Duodenal mucosa (tissue), 2 donors: ENCODE measurements at regions not wholly inside any gene's neighbourhood (a gene's known extent, or its start where the extent isn't known, plus 50 kb on each side); places are given as distances from the start of the nearest gene placed in this dataset.

Experiments used
- H3K27ac ChIP-seq: one replicate; pipeline ENCODE4 v1.7.0; 2013; ENCODE audit warnings: low read depth, low read length
- H3K27me3 ChIP-seq, 2 donors: one replicate each; pipeline ENCODE4 v1.7.0; 2013; ENCODE audit warnings: low read length in 2 of 2, control low read depth in 1 of 2; ENCODE audit not compliant: insufficient read depth in 2 of 2, control insufficient read depth in 1 of 2
- H3K36me3 ChIP-seq, 2 donors: one replicate each; pipeline ENCODE4 v1.7.0; 2013; ENCODE audit warnings: low read length in 2 of 2, control low read depth in 1 of 2; ENCODE audit not compliant: insufficient read depth in 2 of 2, control insufficient read depth in 1 of 2
- H3K4me1 ChIP-seq, 2 donors: one replicate each; pipeline ENCODE4 v1.7.0; 2013; ENCODE audit warnings: low read length in 2 of 2, control low read depth in 1 of 2; ENCODE audit not compliant: insufficient read depth in 2 of 2, control insufficient read depth in 1 of 2
- H3K4me3 ChIP-seq, 2 donors: one replicate each; pipeline ENCODE4 v1.7.0; 2013; ENCODE audit warnings: low read length in 2 of 2, low read depth in 1 of 2
- H3K9ac ChIP-seq, 2 donors: one replicate each; pipeline ENCODE4 v1.7.0; 2013; ENCODE audit warnings: low read length in 2 of 2, low read depth in 1 of 2
- H3K9me3 ChIP-seq, 2 donors: one replicate each; pipeline ENCODE4 v1.7.0; 2013; ENCODE audit warnings: low read length in 2 of 2, control low read depth in 1 of 2; ENCODE audit not compliant: control insufficient read depth in 1 of 2

- Histone ChIP-seq H3K27me3 (no peaks in the 10 kb centered on the region), H3K4me3 (no peak overlapping the region), H3K4me1 (peaks cover 0 to 6% of the 10 kb centered on the region in 2 donors), H3K27ac (no peak overlapping the region), H3K9ac (no peak overlapping the region), H3K9me3 (peaks cover 0 to 3% of the 10 kb centered on the region in 2 donors), H3K36me3 (no peaks in the 10 kb centered on the region)
Observed at GRCh38 chr2:235343156-235343774, 150.6 kb upstream of the AGAP1 start.

GRCh38 chr2:235343869-235344268, 150.0 kb upstream of the AGAP1 start:
- peaks cover 0 to 6% of the 10 kb centered on the region in 2 donors for H3K4me1 ChIP-seq
- H3K9ac ChIP-seq, result no peak overlapping the region
- peaks cover 0 to 3% of the 10 kb centered on the region in 2 donors for H3K9me3 ChIP-seq
- no peaks in the 10 kb centered on the region for H3K27me3 ChIP-seq
- no peak overlapping the region for H3K27ac ChIP-seq
- no peaks in the 10 kb centered on the region for H3K36me3 ChIP-seq
- no peak overlapping the region for H3K4me3 ChIP-seq

DNA sequence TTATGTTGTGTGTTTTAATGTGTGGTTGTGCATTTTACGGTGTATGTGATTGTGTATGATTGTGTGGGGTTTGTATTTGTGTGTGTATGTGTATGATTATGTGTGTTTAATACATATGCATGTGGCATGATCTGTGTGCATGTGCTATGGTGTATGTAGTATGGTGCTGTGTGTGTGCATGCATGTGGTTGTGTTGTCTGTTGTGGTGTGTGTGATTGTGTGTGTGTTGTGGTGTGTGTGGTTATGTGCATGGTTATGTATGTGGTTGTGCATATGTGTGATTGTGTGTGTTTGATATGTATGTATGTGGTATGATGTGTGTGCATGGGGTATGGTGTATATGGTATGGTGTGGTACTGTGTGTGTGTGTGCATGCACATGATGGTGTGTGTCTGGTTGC, 148.1 kb upstream of the AGAP1 start:
- Histone ChIP-seq H3K4me3 (no peak overlapping the region), H3K27ac (no peak overlapping the region), H3K4me1 (peaks cover 0 to 6% of the 10 kb centered on the region in 2 donors), H3K36me3 (no peaks in the 10 kb centered on the region), H3K27me3 (peaks cover 0 to 3% of the 10 kb centered on the region in 2 donors), H3K9ac (no peak overlapping the region), H3K9me3 (peaks cover 0 to 3% of the 10 kb centered on the region in 2 donors)

GRCh38 chr2:235347691-235348090, 146.2 kb upstream of the AGAP1 start:
- peaks cover 0 to 6% of the 10 kb centered on the region in 2 donors for H3K4me1 ChIP-seq
- H3K9ac ChIP-seq, result no peak overlapping the region
- no peak overlapping the region for H3K4me3 ChIP-seq
- no peaks in the 10 kb centered on the region for H3K36me3 ChIP-seq
- peaks cover 0 to 3% of the 10 kb centered on the region in 2 donors for H3K27me3 ChIP-seq
- peaks cover 0 to 3% of the 10 kb centered on the region in 2 donors for H3K9me3 ChIP-seq
- no peak overlapping the region for H3K27ac ChIP-seq

DNA sequence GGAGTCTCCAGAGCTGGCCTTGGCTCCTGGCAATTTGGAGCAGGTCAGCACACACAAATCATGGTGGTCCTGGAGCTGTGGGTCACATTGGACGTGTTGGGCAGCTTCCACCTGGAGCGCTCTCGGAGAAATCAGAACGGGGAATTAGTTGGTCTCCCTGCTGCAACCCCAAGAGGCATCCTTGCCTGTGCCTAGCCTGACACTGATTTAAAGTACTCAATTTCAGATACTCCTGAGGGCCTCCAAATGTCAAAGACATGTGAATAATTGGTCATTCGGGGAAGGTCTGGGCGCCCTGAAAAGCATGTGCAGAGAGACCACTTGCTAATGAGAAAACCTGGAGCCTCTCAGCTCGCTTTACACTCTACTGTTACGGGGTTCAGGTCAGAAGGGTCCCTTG, 145.5 kb upstream of the AGAP1 start:
- Histone ChIP-seq H3K36me3 (no peaks in the 10 kb centered on the region), H3K4me1 (peaks cover 0 to 6% of the 10 kb centered on the region in 2 donors), H3K9me3 (peaks cover 0 to 3% of the 10 kb centered on the region in 2 donors), H3K4me3 (no peak overlapping the region), H3K27me3 (peaks cover 0 to 3% of the 10 kb centered on the region in 2 donors), H3K27ac (no peak overlapping the region), H3K9ac (no peak overlapping the region)

GRCh38 chr2:235350234-235350633, 143.6 kb upstream of the AGAP1 start:
- no peaks in the 10 kb centered on the region for H3K4me1 ChIP-seq
- peaks cover 0 to 3% of the 10 kb centered on the region in 2 donors for H3K27me3 ChIP-seq
- H3K27ac ChIP-seq, result no peak overlapping the region
- H3K36me3 ChIP-seq, result no peaks in the 10 kb centered on the region
- no peak overlapping the region for H3K9ac ChIP-seq
- no peak overlapping the region for H3K4me3 ChIP-seq
- no peaks in the 10 kb centered on the region for H3K9me3 ChIP-seq

GRCh38 chr2:235352541-235352940, 141.3 kb upstream of the AGAP1 start:
- Histone ChIP-seq H3K9ac (no peak overlapping the region), H3K27ac (no peak overlapping the region)

GRCh38 chr2:235357881-235358280, 136.0 kb upstream of the AGAP1 start:
- H3K9ac ChIP-seq, result no peak overlapping the region
- H3K9me3 ChIP-seq, result no peaks in the 10 kb centered on the region
- no peaks in the 10 kb centered on the region for H3K27me3 ChIP-seq
- H3K27ac ChIP-seq, result no peak overlapping the region
- no peaks in the 10 kb centered on the region for H3K36me3 ChIP-seq
- H3K4me1 ChIP-seq, result no peaks in the 10 kb centered on the region
- H3K4me3 ChIP-seq, result no peak overlapping the region

More at GRCh38 chr2:235352541-235352940, 141.3 kb upstream of the AGAP1 start:
- no peak overlapping the region for H3K4me3 ChIP-seq
- H3K4me1 ChIP-seq, result no peaks in the 10 kb centered on the region
- no peaks in the 10 kb centered on the region for H3K36me3 ChIP-seq
- H3K9me3 ChIP-seq, result no peaks in the 10 kb centered on the region
- H3K27me3 ChIP-seq, result peaks cover 0 to 3% of the 10 kb centered on the region in 2 donors

DNA sequence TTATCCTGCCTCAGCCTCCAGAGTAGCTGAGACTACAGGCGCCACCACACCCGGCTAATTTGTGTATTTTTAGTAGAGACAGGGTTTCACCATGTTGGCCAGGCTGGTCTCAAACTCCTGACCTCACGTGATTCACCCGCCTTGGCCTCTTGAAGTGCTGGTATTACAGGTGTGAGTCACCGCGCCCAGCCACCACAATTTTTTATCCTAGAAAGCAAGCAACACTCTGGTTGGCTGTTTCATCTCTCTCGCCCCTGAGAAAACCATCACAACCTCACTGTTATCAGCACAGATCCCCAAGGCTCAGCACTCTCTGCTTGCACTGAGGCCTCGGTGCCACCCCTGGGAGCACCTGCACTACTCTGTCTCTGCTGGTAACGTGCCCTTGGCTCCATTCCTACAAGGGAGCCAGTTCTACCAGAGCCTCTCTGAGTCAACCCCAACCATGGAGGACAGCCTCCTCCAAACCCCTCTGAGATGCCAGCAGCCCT, 134.8 kb upstream of the AGAP1 start:
- Histone ChIP-seq H3K27ac (no peak overlapping the region), H3K36me3 (no peaks in the 10 kb centered on the region), H3K9ac (no peak overlapping the region), H3K27me3 (no peaks in the 10 kb centered on the region), H3K4me1 (no peaks in the 10 kb centered on the region), H3K9me3 (no peaks in the 10 kb centered on the region), H3K4me3 (no peak overlapping the region)

DNA sequence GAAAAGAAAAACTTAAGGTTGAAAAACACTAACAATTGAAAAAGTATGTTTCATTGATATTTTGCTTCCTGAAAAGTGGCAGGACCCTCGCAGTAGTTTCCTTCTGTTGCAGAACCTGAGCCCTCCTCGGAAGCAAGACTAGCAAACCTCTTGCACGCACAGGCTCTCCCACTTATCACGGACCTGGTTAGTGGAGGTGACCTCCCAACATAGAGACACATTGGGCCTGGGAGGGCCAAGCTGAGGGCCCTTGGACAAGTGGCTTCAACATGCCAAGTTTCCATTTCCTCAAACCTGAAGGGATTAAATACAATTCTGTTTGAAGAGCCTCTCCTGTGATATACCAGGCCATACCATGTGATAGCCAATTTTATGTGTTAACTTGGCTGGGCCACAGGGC, 133.4 kb upstream of the AGAP1 start:
- Histone ChIP-seq H3K9ac (no peak overlapping the region), H3K36me3 (no peaks in the 10 kb centered on the region), H3K27me3 (no peaks in the 10 kb centered on the region), H3K4me3 (no peak overlapping the region), H3K9me3 (no peaks in the 10 kb centered on the region), H3K4me1 (no peaks in the 10 kb centered on the region), H3K27ac (no peak overlapping the region)
